ENCODE measurements at regions not wholly inside any gene's neighbourhood (a gene's known extent, or its start where the extent isn't known, plus 50 kb on each side); places are given as distances from the start of the nearest gene placed in this dataset.
"Not testable (repeated sequence)": the region's sequence is repeated elsewhere in the genome, so short reads cannot be mapped to it uniquely, and the experiment has no call there.

DNA sequence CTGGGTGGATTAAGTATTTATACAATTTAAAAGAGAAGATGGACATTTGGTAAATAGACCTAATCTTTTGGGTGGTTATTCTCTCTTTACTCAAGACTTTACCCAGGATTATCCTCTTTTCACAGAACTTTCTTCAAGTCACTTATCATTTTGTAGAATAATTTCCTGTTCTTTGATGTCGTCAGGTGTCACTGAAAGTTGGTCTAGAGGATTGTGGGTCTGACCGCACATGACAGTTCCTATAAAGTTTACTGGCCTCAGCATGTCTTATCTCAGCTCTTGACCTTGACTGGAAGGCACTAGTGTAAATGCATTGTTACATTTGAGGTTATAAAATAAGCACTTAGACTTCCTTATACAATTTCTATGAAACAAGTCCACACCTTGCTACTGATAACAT lies 139.9 kb upstream of the SLC4A4 start:
- in situ Hi-C loops (cut with HindIII; ENCODE audit: low pct_unique_long_range_greater_than_20kb, low sequenced_read_pairs), result no loop called here
- no peak for DNase-seq (ENCODE audit: low read depth)

GRCh38 chr4:71201057-71201456 lies 137.8 kb upstream of the SLC4A4 start:
- in situ Hi-C loops (cut with HindIII; ENCODE audit: low pct_unique_long_range_greater_than_20kb, low sequenced_read_pairs), result no loop called here
- no peak for DNase-seq (ENCODE audit: low read depth)

GRCh38 chr4:71201817-71202576 lies 136.8 kb upstream of the SLC4A4 start:
- no peak for DNase-seq (ENCODE audit: low read depth)
- in situ Hi-C loops (cut with HindIII; ENCODE audit: low pct_unique_long_range_greater_than_20kb, low sequenced_read_pairs), result no loop called here

DNA sequence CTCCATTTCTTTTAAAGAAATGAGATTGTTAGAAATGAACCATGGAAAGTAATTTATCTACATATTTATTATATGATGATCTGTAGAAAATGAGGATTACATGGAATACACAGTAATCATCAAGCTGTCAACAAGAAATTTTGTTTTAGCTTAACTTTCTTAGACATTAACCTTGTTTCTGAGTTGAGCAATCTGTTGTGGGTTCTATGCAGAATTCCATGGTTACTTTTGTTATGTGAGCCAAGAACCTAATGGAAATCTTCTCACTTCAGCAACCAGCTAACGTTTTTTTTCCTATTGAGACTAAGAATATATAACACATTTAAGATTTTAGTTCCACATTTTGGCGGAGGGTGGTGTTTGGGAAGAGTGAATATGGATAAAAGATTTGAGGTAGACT lies 136.1 kb upstream of the SLC4A4 start:
- no peak for DNase-seq (ENCODE audit: low read depth)
- in situ Hi-C loops (cut with HindIII; ENCODE audit: low pct_unique_long_range_greater_than_20kb, low sequenced_read_pairs), result no loop called here

DNA sequence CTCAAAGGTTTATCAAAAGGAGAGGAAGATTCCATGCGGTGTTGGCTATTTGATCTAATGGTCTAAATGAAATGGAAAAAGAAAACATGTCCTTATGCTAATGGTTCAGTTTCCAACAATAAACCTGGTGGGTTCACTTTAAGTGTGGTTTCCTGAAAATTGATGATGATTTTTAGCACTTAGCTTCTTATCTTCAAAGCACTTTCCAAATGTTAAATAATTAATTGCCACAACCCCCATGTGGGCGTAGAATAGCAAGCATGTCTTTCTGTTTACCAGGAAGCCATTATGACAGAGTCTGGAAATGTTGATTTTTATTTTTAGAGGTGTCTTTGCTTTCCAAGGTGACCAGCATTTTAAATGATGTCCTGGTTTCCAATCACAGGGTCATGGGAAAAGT lies 134.8 kb upstream of the SLC4A4 start:
- no peak for DNase-seq (ENCODE audit: low read depth)
- in situ Hi-C loops (cut with HindIII; ENCODE audit: low pct_unique_long_range_greater_than_20kb, low sequenced_read_pairs), result no loop called here

DNA sequence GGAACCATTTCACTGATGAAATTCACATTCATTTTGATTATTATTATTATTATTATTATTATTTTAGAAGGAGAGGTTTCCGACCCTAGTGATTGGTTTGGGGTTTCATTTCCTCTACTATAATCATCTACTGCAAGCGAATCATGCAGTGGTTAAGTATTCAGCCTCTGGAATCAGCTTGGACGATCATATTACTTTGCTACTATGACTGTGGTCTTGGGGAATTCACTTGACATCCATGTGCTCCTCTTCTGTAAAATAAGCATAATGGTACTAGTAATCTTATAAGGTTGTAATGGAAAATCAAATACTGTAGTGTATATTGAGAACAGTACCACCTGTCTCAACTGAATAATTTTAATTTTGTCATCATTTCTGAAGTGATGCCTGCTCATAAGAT lies 132.1 kb upstream of the SLC4A4 start:
- no peak for DNase-seq (ENCODE audit: low read depth)
- in situ Hi-C loops (cut with HindIII; ENCODE audit: low pct_unique_long_range_greater_than_20kb, low sequenced_read_pairs), result no loop called here

DNA sequence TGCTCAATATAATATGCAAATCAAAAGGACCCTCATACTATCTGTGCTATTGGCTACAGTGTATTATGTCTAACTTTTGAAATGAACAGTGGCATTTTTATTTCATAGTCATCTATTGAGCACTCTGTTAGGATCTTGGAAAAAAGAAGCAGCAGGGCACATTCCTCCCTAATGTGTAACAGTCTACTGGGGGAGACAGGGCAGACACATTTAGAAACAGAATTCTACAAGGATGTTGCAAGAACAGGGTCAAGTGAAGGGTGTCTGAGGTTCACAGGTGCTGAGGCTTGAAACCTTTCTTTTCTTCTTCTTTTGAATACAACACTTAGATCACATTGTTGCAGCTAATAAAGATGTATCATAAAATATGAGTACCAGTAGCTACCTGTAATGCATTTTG lies 129.7 kb upstream of the SLC4A4 start:
- DNase-seq (ENCODE audit: low read depth), result no peak
- in situ Hi-C loops (cut with HindIII; ENCODE audit: low pct_unique_long_range_greater_than_20kb, low sequenced_read_pairs), result no loop called here

- in situ Hi-C loops (cut with HindIII; ENCODE audit: low pct_unique_long_range_greater_than_20kb, low sequenced_read_pairs), result no loop called here
- DNase-seq (ENCODE audit: low read depth), result no peak
These were observed 128.0 kb upstream of the SLC4A4 start for GRCh38 chr4:71210823-71211222.

GRCh38 chr4:71211748-71212147 lies 127.1 kb upstream of the SLC4A4 start:
- no peak for DNase-seq (ENCODE audit: low read depth)
- in situ Hi-C loops (cut with HindIII; ENCODE audit: low pct_unique_long_range_greater_than_20kb, low sequenced_read_pairs), result no loop called here

DNA sequence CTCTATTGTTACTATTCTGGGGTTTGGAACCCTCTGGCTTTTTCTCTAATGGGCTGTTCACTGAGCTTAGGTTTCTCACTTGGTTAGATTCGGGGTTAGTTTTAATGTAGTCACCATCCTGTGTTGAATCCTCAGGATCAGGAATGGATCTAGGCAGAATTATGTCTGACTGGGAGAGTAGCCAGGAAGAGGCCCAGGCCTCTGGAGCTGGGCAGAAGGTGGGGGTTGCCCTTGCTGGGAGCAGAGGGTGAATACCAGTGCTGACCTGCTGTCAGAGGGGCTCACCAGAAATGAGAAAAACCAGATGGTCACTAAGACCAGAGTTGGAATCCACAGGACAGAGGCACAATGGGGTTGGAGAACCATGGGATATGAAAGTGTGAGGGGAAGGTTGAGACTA lies 126.6 kb upstream of the SLC4A4 start:
- no peak for DNase-seq (ENCODE audit: low read depth)
- in situ Hi-C loops (cut with HindIII; ENCODE audit: low pct_unique_long_range_greater_than_20kb, low sequenced_read_pairs), result no loop called here

GRCh38 chr4:71214578-71214977 lies 124.2 kb upstream of the SLC4A4 start:
- in situ Hi-C loops (cut with HindIII; ENCODE audit: low pct_unique_long_range_greater_than_20kb, low sequenced_read_pairs), result no loop called here
- no peak for DNase-seq (ENCODE audit: low read depth)

DNA sequence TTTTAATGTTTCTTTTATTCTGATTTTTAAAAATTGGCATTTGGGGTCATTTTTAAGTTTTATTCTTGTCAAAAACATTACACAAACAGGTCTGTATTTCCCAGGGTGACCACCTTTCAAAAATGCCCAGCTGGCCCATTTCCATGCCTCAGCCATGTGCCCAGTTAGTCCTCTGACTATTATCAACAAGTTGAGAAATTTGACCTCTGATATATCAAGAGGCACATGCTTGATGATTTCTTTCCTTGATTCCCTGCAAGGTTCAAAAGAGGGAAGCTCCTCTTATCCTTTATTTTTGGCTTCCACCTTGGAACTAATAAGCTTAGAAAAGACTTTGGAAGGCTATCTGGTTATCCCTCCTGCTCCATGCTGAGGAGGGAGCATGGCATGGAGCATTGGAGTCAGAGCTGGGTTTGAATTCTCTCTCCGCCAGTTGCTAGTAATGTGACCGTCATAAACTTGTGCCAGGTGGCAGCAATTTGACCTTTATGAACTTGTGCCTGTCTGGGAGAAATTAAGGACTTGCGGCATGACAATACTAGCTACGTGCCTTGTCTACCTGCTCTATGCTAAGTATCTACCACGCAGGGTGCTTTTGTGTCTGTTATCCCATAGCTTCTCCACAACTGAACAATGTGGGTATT lies 122.4 kb upstream of the SLC4A4 start:
- DNase-seq (ENCODE audit: low read depth), result no peak
- in situ Hi-C loops (cut with HindIII; ENCODE audit: low pct_unique_long_range_greater_than_20kb, low sequenced_read_pairs), result no loop called here

GRCh38 chr4:71217688-71218087 lies 121.1 kb upstream of the SLC4A4 start:
- in situ Hi-C loops (cut with HindIII; ENCODE audit: low pct_unique_long_range_greater_than_20kb, low sequenced_read_pairs), result no loop called here
- DNase-seq (ENCODE audit: low read depth), result no peak

GRCh38 chr4:71220848-71221247 lies 118.0 kb upstream of the SLC4A4 start:
- in situ Hi-C loops (cut with HindIII; ENCODE audit: low pct_unique_long_range_greater_than_20kb, low sequenced_read_pairs); DNase-seq (ENCODE audit: low read depth): not testable (repeated sequence)

GRCh38 chr4:71221510-71222466 lies 117.0 kb upstream of the SLC4A4 start:
- DNase-seq (ENCODE audit: low read depth), result no peak
- in situ Hi-C loops (cut with HindIII; ENCODE audit: low pct_unique_long_range_greater_than_20kb, low sequenced_read_pairs), result no loop called here

DNA sequence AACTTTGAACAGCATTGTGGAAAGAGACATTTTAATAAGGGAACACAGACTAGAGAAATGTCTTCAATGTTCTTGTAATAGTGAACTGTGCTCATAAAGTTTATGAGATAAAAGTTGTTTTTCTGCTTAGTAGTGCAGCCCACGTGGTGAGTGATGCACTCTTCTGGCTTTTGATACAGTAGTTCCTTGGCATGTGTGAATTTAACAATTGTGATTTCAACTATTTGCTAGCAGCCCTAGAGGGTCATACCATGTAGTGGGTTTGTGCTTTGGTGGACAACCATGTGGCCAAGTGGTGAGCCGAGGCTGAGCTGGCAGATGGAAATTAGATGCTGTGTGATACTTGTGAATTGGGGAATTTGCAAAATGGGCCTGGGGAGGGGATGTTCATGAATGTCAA lies 116.2 kb upstream of the SLC4A4 start:
- DNase-seq (ENCODE audit: low read depth), result no peak
- in situ Hi-C loops (cut with HindIII; ENCODE audit: low pct_unique_long_range_greater_than_20kb, low sequenced_read_pairs), result no loop called here

DNA sequence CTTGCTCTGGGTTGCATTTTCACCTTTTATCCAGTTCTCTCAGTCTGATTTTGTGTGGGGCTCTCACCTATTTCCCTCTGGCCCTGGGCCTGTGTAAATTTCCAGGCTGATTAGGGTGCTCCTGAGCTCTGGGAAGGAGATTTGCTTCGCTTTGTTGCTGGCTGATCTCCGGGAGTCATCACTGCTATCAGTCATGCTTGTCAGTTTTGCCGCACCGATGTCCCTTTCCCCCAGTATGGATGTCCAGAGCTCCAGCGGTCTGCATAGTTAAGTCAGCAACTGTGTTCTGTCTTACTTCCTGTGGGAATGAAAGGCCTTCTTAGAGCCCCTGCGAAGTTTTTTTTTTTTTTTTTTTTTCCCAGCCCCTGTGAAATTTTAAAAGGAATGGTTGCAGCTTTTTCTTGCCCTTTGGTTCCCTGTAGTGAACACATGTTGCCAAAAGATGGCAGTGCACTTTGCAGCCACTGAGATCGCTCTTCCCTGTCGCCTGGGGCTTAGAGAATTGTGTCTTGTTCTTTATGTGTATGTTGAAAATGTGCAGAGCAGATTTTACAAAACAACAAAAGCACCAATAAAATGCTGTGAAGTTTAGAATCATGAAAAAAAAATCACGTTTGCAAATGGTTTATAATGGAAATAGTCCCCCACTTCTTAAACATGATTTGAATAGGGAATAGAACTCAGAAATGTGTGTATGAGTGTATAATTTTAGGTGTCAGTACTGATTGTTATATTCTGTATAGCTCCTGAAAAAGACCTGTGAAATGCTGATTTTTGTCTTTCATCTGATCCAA lies 109.1 kb upstream of the SLC4A4 start:
- in situ Hi-C loops (cut with HindIII; ENCODE audit: low pct_unique_long_range_greater_than_20kb, low sequenced_read_pairs), result no loop called here
- DNase-seq (ENCODE audit: low read depth), result peak; percentile 71

All from Caki2 (cell line).